ENCODE measurements at regions not wholly inside any gene's neighbourhood (a gene's known extent, or its start where the extent isn't known, plus 50 kb on each side); places are given as distances from the start of the nearest gene placed in this dataset.

DNA sequence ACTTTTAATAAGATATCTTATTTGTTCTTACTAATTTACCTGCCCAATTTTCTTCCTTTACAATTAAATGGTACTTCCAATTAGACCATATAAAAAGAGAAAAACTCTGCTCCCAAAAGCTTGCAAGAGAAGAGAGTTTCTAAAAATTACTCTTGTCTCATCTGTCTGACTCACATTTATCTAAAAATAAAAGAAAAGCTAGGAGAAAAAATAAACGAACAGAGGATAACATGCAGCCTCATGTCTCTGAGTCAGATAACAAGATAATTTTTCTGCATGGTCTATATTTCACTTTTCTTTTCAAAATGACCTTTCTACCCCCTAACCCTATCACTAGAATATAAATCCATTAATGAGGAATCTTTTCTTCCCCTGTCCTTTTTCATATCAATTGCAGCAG, 127.2 kb upstream of the TCF21 start (continued):
- TF ChIP-seq, protein P1, sequence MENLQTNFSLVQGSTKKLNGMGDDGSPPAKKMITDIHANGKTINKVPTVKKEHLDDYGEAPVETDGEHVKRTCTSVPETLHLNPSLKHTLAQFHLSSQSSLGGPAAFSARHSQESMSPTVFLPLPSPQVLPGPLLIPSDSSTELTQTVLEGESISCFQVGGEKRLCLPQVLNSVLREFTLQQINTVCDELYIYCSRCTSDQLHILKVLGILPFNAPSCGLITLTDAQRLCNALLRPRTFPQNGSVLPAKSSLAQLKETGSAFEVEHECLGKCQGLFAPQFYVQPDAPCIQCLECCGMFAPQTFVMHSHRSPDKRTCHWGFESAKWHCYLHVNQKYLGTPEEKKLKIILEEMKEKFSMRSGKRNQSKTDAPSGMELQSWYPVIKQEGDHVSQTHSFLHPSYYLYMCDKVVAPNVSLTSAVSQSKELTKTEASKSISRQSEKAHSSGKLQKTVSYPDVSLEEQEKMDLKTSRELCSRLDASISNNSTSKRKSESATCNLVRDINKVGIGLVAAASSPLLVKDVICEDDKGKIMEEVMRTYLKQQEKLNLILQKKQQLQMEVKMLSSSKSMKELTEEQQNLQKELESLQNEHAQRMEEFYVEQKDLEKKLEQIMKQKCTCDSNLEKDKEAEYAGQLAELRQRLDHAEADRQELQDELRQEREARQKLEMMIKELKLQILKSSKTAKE (CRISPR knock-in tag; IDR thresholded peaks at IDR 0.05; ENCODE audit: borderline replicate concordance): no peak
- TF ChIP-seq NFATC3 (CRISPR knock-in tag; IDR thresholded peaks at IDR 0.05) (no peak), SIN3A (IDR thresholded peaks at IDR 0.05; ENCODE audit: borderline replicate concordance, low read depth, low read length) (no peak), RFX1 (IDR thresholded peaks at IDR 0.05) (no peak), IRF2 (CRISPR knock-in tag; IDR thresholded peaks at IDR 0.05) (no peak), KLF11 (CRISPR knock-in tag; IDR thresholded peaks at IDR 0.05) (no peak), MBNL3 (CRISPR knock-in tag; conservative IDR thresholded peaks at IDR 0.05) (no peak), ZBTB20 (CRISPR knock-in tag; IDR thresholded peaks at IDR 0.05; ENCODE audit: borderline replicate concordance, low read depth) (no peak)
- TF ChIP-seq, protein P2, sequence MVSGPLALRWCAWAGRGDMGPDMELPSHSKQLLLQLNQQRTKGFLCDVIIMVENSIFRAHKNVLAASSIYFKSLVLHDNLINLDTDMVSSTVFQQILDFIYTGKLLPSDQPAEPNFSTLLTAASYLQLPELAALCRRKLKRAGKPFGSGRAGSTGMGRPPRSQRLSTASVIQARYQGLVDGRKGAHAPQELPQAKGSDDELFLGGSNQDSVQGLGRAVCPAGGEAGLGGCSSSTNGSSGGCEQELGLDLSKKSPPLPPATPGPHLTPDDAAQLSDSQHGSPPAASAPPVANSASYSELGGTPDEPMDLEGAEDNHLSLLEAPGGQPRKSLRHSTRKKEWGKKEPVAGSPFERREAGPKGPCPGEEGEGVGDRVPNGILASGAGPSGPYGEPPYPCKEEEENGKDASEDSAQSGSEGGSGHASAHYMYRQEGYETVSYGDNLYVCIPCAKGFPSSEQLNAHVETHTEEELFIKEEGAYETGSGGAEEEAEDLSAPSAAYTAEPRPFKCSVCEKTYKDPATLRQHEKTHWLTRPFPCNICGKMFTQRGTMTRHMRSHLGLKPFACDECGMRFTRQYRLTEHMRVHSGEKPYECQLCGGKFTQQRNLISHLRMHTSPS (CRISPR knock-in tag; IDR thresholded peaks at IDR 0.05; ENCODE audit: low read depth): no peak
- TF ChIP-seq, protein P3, sequence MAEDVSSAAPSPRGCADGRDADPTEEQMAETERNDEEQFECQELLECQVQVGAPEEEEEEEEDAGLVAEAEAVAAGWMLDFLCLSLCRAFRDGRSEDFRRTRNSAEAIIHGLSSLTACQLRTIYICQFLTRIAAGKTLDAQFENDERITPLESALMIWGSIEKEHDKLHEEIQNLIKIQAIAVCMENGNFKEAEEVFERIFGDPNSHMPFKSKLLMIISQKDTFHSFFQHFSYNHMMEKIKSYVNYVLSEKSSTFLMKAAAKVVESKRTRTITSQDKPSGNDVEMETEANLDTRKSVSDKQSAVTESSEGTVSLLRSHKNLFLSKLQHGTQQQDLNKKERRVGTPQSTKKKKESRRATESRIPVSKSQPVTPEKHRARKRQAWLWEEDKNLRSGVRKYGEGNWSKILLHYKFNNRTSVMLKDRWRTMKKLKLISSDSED (CRISPR knock-in tag; IDR thresholded peaks at IDR 0.05): no peak
